HG03139 (cell line): ENCODE measurements at regions not wholly inside any gene's neighbourhood (a gene's known extent, or its start where the extent isn't known, plus 50 kb on each side); places are given as distances from the start of the nearest gene placed in this dataset.
"Not testable (repeated sequence)": the region's sequence is repeated elsewhere in the genome, so short reads cannot be mapped to it uniquely, and the experiment has no call there.

Experiments
- ATAC-seq: cut with Tn5 transposase; IDR thresholded peaks from one replicate; pipeline ENCODE4 v1.9.1; 2021; ENCODE audit not compliant: unreplicated experiment

DNA sequence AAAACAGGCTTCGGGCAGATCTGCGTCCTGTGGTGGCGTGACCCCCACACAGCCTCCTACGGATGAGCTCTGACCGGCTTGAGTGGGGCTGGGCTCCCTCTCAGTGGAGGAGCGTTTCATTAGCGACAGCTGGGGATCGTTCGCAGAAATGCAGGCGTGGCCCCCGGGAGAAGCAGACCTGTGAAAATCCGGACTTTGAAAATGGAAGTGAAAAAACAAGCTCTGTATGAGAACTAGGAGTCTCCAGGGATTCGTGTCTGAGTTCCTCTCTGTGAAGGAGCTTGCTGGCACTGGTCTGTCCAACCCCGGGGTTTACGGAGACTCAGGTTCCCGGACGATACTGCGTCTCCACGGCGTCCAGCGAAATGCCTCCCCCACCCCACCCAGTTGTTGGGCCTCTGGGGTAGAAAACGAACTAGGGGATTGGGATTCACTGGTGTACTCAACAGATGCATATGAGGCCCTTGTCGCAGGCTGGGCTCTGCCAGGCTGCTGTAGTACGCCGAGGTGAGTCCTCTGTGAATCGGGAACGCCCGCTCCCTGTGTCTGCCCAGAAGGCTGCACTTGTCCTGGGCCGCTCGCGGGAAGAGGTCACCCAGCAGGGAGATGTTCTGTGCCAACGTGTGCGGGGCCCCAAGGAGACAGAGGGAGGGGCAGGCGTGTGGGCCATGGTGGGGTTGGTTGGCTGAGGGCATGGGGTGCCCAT, 119.7 kb upstream of the ZNF469 start:
- ATAC-seq: not testable (repeated sequence)

DNA sequence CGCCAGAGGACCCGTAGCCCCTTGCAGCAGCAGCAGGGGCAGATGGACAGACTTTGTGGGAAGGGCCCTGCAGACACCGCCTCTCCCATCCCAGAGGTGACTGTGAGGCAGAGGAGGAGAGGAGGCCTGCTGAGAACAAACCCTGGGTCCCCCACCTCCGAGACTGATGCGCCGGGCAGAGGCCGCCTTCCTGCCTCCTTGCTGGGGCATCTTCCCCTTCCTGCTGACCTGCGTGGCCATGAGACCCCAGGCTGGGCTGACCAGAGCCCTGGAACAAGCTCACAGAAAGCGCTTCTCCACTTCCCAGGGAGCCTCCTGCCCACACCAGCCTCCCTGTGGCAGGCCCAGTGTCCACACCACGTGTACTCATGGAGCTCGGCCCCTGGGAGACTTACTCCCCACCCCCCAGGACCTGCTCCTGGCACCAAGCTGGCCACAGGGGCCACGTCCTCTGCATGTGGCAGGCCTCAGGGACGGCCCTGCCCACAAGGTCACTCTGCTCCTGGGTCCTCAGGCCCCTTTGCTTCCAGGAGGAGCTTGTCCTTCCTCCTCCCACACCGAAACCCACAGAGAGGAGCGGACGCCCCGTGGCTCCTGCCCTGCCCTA, 119.0 kb upstream of the ZNF469 start:
- not testable (repeated sequence) for ATAC-seq

DNA sequence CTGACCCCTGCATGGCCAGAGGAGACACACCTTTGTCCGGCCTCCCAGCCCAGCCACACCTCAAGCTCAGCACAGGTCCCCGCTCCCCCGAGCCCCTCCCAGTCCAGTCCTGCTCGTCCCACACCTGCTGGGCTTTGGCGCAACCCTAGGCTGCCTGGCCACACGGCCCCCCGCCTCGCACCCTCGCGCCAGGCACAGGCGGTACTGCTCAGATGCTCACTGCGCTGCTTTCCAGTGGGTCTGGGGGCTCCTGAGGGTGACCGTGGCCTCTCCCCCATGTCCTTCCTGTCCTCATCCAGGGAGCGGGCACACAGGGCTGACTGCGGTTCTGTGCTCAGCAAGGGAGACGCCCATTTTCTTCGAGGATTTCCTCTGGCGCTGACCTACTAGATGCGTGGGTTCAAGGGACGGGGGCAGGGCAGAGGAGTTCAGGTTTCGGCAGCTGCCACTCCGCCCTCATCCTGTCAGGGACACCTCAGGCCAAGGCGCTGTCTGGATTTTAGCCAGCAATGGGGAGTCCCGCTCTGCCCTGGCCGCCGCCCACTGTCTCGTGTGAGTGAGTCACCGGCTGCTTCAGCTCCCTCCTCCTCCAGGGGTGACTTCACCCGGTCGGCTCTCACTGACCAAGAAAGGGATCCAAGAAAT, 118.0 kb upstream of the ZNF469 start:
- peak; percentile 52 for ATAC-seq

DNA sequence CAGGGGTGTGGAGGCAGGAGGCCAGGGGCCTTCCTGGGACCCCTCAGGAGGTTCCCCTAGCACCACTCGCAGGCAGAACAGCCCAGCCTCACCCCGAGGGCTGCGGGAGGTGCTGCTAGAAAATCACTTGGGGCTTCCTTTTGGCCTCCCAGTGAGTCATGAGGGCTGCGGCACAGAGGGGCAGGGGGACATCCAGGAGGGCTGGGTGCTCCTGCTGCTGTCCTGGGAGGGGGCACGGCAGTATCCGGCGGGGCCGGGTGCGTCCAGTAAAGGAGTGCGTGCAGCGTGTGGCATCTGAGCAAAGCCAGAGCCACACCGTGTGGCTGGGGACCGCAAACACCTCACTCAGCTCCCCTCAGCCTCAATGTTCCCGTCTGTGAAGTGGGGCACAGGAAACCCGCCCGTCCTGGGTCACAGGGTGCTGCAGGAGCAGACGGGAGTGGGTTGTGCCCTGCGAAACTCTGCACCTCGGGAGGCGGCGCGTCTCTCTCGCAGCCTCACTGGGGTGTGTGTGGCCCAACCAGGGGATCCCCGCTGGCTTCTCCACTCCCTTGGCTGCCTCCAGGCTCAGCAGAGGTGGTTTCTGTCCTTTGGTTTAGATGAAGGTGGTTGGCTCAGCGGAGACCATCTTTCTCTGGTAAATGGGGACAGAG, 117.3 kb upstream of the ZNF469 start:
- peak; percentile 21 for ATAC-seq

DNA sequence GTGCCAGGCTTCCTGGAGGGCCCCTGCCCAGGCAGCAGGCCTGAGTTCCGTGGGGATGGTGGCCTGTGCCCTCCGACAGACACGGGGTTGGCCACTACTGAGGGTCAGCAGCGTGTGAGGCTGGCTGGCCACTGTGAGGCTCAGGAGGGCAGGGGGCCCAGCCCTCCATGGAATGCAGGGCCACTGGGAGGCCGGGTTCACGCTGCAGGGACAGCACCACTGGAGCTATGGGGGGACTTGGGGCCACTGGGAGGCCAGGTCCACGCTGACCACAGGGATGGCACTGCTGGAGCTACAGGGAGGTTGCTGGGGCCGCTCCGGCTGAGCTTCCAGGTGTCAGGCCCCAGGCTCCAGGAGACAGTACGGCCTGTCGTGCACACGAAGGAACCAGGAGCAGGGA, 116.7 kb upstream of the ZNF469 start:
- not testable (repeated sequence) for ATAC-seq

DNA sequence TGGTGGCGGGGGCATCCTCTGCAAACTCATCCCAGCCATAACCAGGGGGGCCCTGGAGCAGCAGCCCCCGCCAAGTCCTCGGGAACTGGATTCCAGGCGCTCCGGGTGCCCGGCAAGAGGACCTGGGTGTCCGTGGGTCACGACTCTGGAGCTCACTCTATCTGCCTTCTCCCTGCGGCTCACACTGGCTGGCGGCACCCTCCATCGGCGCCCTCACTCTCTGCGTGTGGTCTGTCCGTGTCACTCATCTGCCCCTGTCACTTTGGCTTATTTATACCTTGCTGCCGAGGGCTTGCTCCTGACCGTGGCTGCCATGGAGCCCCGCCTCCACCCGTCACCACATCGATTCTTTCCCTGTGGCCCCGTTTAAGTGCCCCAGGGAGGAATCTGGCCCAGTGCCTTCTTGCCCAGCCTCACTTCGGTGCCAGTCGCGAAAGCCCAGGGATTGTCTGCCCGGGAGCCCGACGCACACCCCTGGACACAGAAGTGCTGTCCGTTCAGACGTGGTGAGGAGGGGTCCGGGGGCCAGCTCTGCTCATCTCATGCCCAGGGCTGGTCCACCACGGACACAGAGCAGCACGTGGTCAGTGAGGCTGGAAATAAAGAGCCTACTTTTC, 115.7 kb upstream of the ZNF469 start:
- ATAC-seq: not testable (repeated sequence)

DNA sequence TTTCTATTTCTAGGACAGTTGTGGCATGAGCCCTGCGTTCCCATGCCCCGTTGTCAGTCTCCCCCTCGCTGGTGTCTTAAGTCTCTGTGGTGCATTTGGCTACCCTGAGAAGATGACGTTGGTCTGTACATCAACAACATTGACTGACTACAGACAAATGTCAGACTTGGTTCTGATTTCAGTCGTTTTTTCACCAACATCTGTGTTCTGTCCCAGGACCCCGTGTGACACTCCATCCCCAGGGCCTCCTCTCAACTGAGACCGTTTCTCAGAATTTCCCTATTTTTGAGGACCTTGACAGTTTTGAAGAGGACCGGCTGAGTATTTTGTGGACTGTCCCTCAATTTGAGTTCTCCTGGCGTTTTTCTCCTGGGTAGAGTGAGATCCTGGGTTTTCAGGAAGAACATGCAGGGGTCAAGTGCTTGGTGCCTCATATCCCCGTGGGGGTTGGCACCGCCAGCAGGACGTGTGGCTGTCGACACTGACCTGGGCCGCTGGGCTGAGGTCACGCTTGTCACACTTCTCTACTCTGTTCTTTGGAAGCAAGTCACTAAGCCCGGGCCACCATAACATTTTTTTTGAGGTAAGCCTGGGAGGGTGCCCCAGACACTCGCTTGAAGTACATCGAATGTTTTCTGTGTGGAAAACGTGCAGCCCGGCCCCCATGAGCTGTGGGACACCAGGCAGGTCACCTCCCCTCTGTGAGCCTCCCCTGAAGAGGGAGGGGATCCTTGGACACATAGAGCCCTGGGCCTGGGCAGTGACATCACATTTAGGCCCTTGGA, 114.4 kb upstream of the ZNF469 start:
- ATAC-seq: not testable (repeated sequence)

DNA sequence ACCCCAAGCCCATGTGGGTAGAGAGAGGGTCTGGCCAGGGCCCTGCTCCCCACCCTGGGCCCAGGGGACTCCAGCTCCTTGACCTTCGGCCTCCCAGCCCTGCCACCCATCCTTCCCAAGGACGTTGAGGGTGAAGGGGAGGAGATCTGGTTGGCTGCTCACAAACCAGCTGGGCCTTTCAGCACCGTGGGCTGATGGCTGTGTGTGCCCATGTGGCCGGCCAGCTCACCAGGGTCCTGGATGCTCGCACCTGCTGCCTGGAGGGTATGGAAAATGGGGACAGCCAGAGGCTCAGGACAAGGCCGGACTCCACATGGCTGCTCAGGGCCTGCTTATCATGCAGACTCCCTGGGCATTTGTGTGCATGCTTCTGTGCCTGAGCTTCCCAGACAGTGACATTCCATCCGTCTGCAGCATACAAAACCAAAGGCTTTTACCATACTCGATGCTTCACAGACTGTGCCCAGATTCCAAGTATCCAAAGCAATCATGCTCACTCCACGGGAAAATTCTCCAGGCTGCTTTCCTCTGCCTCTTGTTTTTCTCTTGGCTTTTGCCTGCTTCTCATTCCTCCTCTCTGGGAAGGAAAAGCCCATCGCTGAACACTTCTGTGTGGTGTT, 112.5 kb upstream of the ZNF469 start:
- ATAC-seq: not testable (repeated sequence)

DNA sequence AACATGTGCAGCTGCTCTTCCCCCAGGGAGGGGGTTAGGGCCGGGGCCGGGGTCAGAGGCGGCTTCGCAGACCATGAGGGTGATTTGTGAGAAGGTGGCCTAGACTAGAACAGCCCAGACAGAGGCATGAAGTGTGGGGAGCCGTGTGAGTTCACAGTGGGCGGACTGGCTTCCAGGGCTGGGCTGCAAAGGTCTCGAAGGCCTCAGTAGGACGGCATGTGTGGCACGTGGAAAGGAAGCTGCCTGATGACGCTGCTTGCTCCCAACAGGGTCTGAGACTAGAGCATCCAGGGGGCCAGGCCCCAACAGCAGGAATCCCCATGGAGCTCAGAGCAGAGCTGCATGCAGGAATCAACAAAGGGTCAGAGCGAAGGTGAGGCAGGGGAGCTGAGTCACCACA, 111.5 kb upstream of the ZNF469 start:
- not testable (repeated sequence) for ATAC-seq

DNA sequence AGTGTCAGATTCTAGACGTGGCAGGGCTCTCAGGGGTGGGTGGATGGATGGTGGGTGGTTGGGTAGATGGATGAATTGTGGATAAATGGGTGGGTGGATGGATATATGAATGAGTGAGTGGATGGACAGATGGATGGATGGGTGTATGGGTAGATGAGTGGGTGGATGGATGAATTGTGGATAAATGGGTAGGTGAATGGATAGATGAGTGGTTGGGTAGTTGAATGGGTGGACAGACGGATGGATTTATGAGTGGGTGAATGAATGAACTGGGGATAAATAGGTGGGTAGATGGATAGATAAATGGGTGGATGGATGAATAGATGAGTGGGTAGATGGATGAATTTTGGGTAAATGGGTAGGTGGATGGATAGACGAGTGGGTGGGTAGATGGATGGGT, 111.0 kb upstream of the ZNF469 start:
- ATAC-seq: not testable (repeated sequence)

DNA sequence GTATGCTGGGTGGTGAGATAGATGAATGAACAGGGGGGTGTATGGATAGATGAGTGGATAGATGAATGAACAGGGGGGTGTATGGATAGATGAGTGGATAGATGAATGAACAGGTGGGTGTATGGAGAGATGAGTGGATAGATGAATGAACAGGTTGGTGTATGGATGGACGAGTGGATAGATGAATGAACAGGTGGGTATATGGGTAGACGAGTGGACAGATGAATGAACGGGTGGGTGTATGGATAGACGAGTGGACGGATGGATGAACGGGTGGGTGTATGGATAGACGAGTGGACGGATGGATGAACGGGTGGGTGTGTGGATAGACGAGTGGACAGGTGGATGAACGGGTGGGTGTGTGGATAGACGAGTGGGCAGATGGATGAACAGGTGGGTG, 110.3 kb upstream of the ZNF469 start:
- not testable (repeated sequence) for ATAC-seq

DNA sequence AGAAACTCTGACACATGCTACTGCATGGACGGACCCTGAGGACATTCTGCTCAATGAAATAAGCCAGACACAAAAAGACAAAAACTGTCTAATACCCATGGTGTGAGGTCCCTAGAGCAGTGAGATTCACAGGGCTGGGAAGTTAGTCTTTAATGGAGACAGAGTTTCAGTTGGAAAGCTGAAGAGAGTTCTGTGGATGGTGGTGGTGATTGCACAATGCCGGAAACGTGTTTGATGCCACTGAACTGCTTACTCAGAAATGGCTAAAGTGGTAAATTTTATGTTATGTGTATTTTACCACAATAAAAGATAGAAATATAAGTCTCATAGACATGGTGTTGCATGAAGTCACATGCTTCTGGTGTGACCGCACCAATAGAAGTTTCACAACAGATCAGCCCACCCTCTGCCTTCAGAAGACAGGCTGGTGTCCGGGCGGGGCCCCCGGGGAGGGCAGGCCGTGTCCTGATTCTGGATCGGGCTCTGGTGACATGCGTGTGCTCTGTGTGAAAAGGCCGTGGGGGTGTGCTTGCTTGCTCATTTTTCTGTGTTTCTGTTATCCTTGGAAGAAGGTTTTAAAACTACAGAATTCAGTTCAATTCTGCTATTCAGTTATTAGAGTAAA, 108.5 kb upstream of the ZNF469 start:
- not testable (repeated sequence) for ATAC-seq

DNA sequence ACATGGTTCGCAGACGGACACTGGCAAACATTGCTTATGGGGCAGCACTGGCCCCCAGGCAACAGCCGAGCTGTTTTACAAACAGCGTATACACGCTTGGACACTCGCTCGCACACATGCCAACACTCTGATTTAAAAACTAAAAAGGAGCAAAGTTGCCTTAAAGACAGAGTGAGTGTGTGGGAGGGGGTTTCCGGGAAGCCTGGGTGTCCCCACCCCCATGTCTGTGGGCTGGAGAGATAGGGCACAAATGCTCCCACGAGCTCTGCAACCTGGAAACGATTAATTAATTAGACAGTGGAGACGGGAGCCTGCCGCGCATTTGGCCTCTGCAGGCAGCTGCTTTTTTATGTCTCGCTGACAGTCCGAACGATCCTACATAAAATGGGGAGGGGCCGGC, 107.9 kb upstream of the ZNF469 start:
- no peak for ATAC-seq

DNA sequence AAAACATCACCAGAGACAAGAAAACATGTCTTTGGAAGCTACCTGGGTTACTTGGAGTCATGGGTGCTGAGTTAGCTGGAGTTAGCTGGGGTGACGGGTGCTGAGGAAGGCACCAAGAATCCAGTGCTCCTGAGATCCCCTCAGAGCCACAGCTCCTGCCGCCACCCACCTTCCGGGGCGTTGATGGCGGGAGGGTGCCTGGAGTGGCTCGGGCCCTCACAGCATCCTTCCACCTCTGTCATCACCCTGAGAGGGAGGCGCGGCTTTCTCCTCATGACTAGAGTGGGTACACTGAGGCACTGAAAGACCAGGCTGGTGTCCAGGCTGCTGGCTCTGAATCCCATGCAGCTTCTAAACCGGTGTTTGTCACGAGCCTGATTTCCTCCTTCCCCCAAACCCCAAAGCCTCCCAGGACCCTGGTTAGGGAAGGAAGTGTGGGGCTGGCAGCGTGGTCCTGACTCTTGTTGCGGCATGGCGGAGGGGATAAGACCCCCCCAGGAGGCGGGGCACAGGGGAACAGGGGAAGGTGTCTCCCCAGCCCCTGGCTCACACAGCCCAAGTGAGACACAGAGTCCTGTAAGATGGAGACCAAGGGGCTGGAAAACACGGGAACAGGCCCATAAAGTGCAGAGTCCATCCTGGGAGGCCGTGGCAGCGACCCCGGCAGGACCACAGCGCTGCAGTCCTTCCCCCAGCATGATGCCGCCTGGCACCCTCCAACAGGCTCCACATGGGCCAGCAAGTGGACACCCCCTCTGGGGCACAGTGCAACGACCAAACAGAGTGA, 107.2 kb upstream of the ZNF469 start:
- ATAC-seq: not testable (repeated sequence)

DNA sequence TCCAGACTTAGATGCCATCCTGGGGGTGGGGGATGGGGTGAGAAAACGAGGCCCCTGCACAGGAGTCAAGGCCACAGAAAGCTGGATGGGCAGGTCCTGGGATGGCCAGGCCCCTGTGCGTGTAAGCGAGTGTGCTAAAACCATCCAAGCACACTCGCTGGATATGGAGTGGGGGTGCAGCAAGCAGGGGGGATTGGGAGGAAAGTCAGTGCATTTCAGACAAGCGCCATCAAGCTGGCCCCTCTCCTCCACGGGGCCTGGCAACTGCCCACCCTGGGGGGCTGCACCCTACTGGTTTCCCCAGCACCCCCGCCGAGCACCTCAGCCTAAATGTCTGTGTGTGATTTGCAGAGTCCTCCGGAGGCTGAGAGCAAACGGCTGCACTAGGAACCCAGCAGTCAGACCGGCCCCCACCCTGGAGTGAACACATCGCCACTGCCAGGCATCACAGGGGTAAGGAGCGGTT, 106.6 kb upstream of the ZNF469 start:
- not testable (repeated sequence) for ATAC-seq

DNA sequence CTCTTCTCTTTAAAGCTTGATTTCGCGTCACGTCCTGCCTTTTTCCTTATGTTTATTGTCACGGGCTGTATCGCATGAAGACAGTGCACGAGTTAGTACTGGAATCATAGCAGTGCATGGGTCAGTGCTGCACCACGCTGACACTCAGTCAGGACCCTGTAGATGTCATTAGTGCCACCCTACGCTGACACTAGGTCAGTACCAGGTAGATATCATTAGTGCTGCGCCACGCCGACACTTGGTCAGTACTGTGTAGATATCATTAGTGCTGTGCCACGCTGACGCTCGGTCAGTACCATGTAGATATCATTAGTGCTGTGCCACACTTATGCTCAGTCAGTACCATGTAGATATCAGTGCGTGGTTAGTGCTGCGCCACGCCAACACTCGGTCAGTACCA, 106.2 kb upstream of the ZNF469 start:
- no peak for ATAC-seq

DNA sequence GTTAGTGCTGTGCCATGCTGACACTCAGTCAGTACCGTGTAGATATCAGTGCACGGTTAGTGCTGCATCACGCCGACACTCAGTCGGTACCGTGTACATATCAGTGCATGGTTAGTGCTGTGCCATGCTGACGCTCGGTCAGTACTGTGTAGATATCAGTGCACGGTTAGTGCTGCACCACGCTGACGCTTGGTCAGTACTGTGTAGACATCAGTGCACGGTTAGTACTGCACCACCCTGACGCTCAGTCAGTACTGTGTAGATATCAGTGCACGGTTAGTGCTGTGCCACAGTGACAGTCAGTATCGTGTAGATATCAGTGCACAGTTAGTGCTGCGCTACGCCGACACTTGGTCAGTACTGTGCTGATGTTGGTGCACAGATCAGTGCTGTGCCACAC, 102.8 kb upstream of the ZNF469 start:
- no peak for ATAC-seq

DNA sequence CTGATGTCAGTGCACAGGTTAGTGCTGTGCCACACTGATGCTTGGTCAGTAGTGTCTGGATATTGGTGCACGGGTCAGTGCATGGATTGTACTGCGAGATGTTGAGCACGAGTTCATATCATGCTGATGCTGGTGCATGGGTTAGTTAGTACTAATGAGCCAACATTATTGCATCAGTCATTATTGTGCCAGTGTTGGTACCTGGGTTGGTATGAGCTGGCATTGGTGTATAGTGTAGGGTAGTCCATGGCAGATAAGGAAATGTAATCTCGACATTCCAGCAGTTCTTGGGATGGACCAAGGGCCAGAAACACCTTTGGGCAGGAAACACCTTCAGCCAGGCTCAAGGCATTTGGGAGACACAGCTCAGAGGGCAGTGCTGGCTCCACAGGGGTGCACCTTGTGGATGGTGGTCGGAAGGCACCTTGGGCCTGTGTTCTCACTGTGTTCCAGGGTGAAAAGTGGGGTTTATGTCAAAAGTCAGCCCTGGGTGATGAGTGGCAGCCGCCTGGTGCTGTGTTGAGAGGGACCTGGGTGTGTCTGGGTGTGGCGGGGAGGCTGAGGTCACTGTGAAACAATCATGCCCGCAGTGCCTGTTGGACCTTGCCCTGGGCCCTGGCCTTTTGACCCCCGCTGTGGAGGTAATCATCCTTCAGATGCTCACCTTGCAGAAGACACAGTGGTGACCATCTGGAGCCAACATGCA, 100.7 kb upstream of the ZNF469 start:
- ATAC-seq: no peak
